ENCODE measurements at regions not wholly inside any gene's neighbourhood (a gene's known extent, or its start where the extent isn't known, plus 50 kb on each side); places are given as distances from the start of the nearest gene placed in this dataset.

DNA sequence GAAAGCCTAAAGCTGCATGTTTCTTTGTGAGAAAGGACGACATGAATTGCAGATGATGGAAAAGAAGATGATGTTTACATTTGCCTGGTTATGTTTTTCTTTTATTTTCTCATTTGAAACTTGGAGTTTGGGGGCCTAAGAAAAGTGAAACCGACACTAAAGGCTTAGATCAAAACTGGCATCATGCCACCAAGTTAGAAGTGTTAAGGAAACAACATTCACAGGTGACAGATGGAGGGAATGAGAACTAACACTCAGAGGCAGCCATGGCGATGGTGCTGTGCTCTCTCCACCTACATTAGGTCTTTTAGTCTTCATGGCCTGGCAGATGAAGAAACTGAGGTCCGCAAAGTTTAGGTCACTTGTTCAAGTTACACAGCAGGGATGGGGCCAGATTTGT is 923.6 kb downstream of the TUSC7 start:
- H3K36me3 Mint-ChIP-seq (ENCODE audit: insufficient read depth, unreplicated experiment) = no peaks in the 10 kb centered on the region
- CTCF ChIA-PET = no interaction called here
- BruUV-seq (replicated peaks) = no TSS peak

GRCh38 chr3:117637666-117638065 is 928.1 kb downstream of the TUSC7 start:
- Mint-ChIP-seq H3K27me3 (ENCODE audit: unreplicated experiment) (no peaks in the 10 kb centered on the region), H3K27ac (ENCODE audit: unreplicated experiment) (no peak overlapping the region), H3K4me3 (ENCODE audit: low read depth, unreplicated experiment) (no peak overlapping the region), H3K9me3 (ENCODE audit: low read depth, unreplicated experiment) (no peaks in the 10 kb centered on the region), H3K36me3 (ENCODE audit: insufficient read depth, unreplicated experiment) (no peaks in the 10 kb centered on the region), H3K4me1 (ENCODE audit: low read depth, unreplicated experiment) (no peaks in the 10 kb centered on the region)
- no TSS peak for BruUV-seq (replicated peaks)
- no peak for TF ChIP-seq CTCF (IDR thresholded peaks at IDR 0.05; ENCODE audit: unreplicated experiment)
- intact Hi-C loops (cut with micrococcal nuclease; ENCODE audit: unreplicated experiment) = no loop called here
- CTCF ChIA-PET = no interaction called here
- no peak for DNase-seq

More for the DNA sequence above, 923.6 kb downstream of the TUSC7 start:
- Mint-ChIP-seq H3K4me1 (ENCODE audit: low read depth, unreplicated experiment) (peaks cover 18% of the 10 kb centered on the region), H3K9me3 (ENCODE audit: low read depth, unreplicated experiment) (no peaks in the 10 kb centered on the region), H3K4me3 (ENCODE audit: low read depth, unreplicated experiment) (no peak overlapping the region), H3K27me3 (ENCODE audit: unreplicated experiment) (no peaks in the 10 kb centered on the region), H3K27ac (ENCODE audit: unreplicated experiment) (no peak overlapping the region)
- DNase-seq = no peak
- no peak for TF ChIP-seq CTCF (IDR thresholded peaks at IDR 0.05; ENCODE audit: unreplicated experiment)
- intact Hi-C loops (cut with micrococcal nuclease; ENCODE audit: unreplicated experiment) = no loop called here

DNA sequence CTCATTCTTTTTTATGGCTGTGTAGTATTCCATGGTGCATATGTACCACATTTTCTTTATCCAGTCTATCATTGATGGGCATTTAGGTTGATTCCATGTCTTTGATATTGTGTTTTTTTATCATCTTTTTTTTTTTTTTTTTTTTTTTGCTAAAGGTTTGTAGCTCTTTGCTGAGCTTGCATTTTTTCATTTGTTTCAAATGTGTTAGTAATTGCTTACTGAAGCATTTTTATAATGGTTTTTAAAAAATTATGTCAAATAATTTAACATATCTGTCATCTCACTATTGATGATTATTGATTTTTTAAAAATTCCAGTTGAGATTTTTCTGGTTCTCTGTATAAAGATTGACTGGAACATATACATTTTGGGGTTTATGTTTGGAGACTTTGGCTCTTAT is 934.6 kb downstream of the TUSC7 start:
- CTCF ChIA-PET = interaction anchor here (0.6 kb wide), 3 partner anchors 13 to 1220 kb away, joined by 3 read pairs; no protein-coding TSS in a partner anchor
- H3K4me3 Mint-ChIP-seq (ENCODE audit: low read depth, unreplicated experiment) = no peak overlapping the region
- no peak for DNase-seq
- no peaks in the 10 kb centered on the region for H3K27me3 Mint-ChIP-seq (ENCODE audit: unreplicated experiment)
- no peak overlapping the region for H3K27ac Mint-ChIP-seq (ENCODE audit: unreplicated experiment)
- H3K4me1 Mint-ChIP-seq (ENCODE audit: low read depth, unreplicated experiment) = no peaks in the 10 kb centered on the region
- TF ChIP-seq CTCF (IDR thresholded peaks at IDR 0.05; ENCODE audit: unreplicated experiment) = no peak
- BruUV-seq (replicated peaks) = no TSS peak
- no peaks in the 10 kb centered on the region for H3K9me3 Mint-ChIP-seq (ENCODE audit: low read depth, unreplicated experiment)
- intact Hi-C loops (cut with micrococcal nuclease; ENCODE audit: unreplicated experiment) = no loop called here
- H3K36me3 Mint-ChIP-seq (ENCODE audit: insufficient read depth, unreplicated experiment) = no peaks in the 10 kb centered on the region

GRCh38 chr3:117645561-117646242 is 936.1 kb downstream of the TUSC7 start:
- no peaks in the 10 kb centered on the region for H3K36me3 Mint-ChIP-seq (ENCODE audit: insufficient read depth, unreplicated experiment)
- TF ChIP-seq CTCF (IDR thresholded peaks at IDR 0.05; ENCODE audit: unreplicated experiment) = no peak
- intact Hi-C loops (cut with micrococcal nuclease; ENCODE audit: unreplicated experiment) = no loop called here
- no peak overlapping the region for H3K27ac Mint-ChIP-seq (ENCODE audit: unreplicated experiment)
- H3K4me3 Mint-ChIP-seq (ENCODE audit: low read depth, unreplicated experiment) = no peak overlapping the region
- H3K27me3 Mint-ChIP-seq (ENCODE audit: unreplicated experiment) = no peaks in the 10 kb centered on the region
- H3K9me3 Mint-ChIP-seq (ENCODE audit: low read depth, unreplicated experiment) = no peaks in the 10 kb centered on the region
- no peaks in the 10 kb centered on the region for H3K4me1 Mint-ChIP-seq (ENCODE audit: low read depth, unreplicated experiment)
- CTCF ChIA-PET = no interaction called here
- BruUV-seq (replicated peaks) = no TSS peak
- no peak for DNase-seq
